ENCODE measurements at regions not wholly inside any gene's neighbourhood (a gene's known extent, or its start where the extent isn't known, plus 50 kb on each side); places are given as distances from the start of the nearest gene placed in this dataset.

GRCh38 chr9:126093771-126094170 is 232.9 kb upstream of the MVB12B start:
- Histone ChIP-seq H3K4me1 (ENCODE audit: control insufficient read depth, insufficient read depth, low read length, unreplicated experiment) (no peaks in the 10 kb centered on the region), H3K27ac (ENCODE audit: low read depth, low read length) (no peak overlapping the region), H3K79me2 (ENCODE audit: control insufficient read depth, insufficient read depth, low read length, unreplicated experiment) (no peaks in the 10 kb centered on the region), H3K36me3 (ENCODE audit: insufficient read depth, low read length) (no peaks in the 10 kb centered on the region), H3K4me3 (ENCODE audit: low read depth, low read length) (no peak overlapping the region), H3K27me3 (ENCODE audit: insufficient read depth, low read length) (peaks cover 67% of the 10 kb centered on the region), H2AFZ (ENCODE audit: low read length, unreplicated experiment) (no peak overlapping the region)

DNA sequence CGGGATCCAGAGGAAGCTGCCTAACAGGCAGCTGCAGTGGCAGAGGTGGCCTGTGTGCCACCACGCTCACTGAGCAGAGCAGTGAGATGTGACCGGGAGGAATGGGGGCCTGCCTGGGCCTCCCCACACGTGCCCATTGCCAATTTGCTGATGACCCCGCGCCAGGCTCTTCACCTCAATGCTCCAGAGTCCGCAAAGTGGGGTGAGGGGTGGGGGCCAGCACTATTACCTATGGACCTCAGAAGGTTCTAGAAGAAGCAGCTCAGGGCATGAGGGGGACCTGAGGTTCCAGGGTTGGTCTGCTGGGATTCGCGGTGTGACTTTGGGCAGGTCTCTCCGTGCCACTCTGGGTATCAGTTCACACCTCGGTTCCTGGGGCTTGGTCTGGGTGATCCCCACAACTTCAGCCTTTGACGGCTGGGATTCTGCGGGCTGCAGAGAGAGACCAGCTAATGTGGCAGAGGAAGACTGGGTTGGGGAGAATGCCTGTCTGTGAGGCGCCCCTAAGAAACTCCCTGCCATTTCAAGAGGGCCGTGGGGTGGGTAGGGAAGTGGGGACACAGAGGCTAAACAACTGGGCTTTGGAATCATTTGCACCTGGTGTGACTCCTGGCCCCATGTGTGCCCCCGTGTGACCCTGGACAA is 231.0 kb upstream of the MVB12B start:
- H3K27me3 ChIP-seq (ENCODE audit: insufficient read depth, low read length): peaks cover 66% of the 10 kb centered on the region

GRCh38 chr9:126096340-126096739 is 230.3 kb upstream of the MVB12B start:
- Histone ChIP-seq H3K36me3 (ENCODE audit: insufficient read depth, low read length) (no peaks in the 10 kb centered on the region), H3K27me3 (ENCODE audit: insufficient read depth, low read length) (peaks cover 72% of the 10 kb centered on the region), H3K79me2 (ENCODE audit: control insufficient read depth, insufficient read depth, low read length, unreplicated experiment) (no peaks in the 10 kb centered on the region), H3K4me3 (ENCODE audit: low read depth, low read length) (no peak overlapping the region), H3K27ac (ENCODE audit: low read depth, low read length) (no peak overlapping the region), H2AFZ (ENCODE audit: low read length, unreplicated experiment) (no peak overlapping the region), H3K4me1 (ENCODE audit: control insufficient read depth, insufficient read depth, low read length, unreplicated experiment) (no peaks in the 10 kb centered on the region)

More for the DNA sequence above, 231.0 kb upstream of the MVB12B start:
- H3K27ac ChIP-seq (ENCODE audit: low read depth, low read length): no peak overlapping the region
- no peaks in the 10 kb centered on the region for H3K36me3 ChIP-seq (ENCODE audit: insufficient read depth, low read length)
- H3K79me2 ChIP-seq (ENCODE audit: control insufficient read depth, insufficient read depth, low read length, unreplicated experiment): no peaks in the 10 kb centered on the region
- H2AFZ ChIP-seq (ENCODE audit: low read length, unreplicated experiment): no peak overlapping the region
- no peak overlapping the region for H3K4me3 ChIP-seq (ENCODE audit: low read depth, low read length)
- no peaks in the 10 kb centered on the region for H3K4me1 ChIP-seq (ENCODE audit: control insufficient read depth, insufficient read depth, low read length, unreplicated experiment)

- Histone ChIP-seq H3K27ac (ENCODE audit: low read depth, low read length) (no peak overlapping the region), H3K79me2 (ENCODE audit: control insufficient read depth, insufficient read depth, low read length, unreplicated experiment) (no peaks in the 10 kb centered on the region), H2AFZ (ENCODE audit: low read length, unreplicated experiment) (no peak overlapping the region), H3K4me1 (ENCODE audit: control insufficient read depth, insufficient read depth, low read length, unreplicated experiment) (no peaks in the 10 kb centered on the region), H3K36me3 (ENCODE audit: insufficient read depth, low read length) (no peaks in the 10 kb centered on the region), H3K4me3 (ENCODE audit: low read depth, low read length) (no peak overlapping the region), H3K27me3 (ENCODE audit: insufficient read depth, low read length) (peaks cover 66% of the 10 kb centered on the region)
These were observed 228.9 kb upstream of the MVB12B start for GRCh38 chr9:126097679-126098078.

- H3K27ac ChIP-seq (ENCODE audit: low read depth, low read length): no peak overlapping the region
- H3K27me3 ChIP-seq (ENCODE audit: insufficient read depth, low read length): peaks cover 59% of the 10 kb centered on the region
- H3K4me1 ChIP-seq (ENCODE audit: control insufficient read depth, insufficient read depth, low read length, unreplicated experiment): no peaks in the 10 kb centered on the region
- no peak overlapping the region for H3K4me3 ChIP-seq (ENCODE audit: low read depth, low read length)
- no peaks in the 10 kb centered on the region for H3K36me3 ChIP-seq (ENCODE audit: insufficient read depth, low read length)
- H2AFZ ChIP-seq (ENCODE audit: low read length, unreplicated experiment): no peak overlapping the region
- H3K79me2 ChIP-seq (ENCODE audit: control insufficient read depth, insufficient read depth, low read length, unreplicated experiment): no peaks in the 10 kb centered on the region
These were observed 220.2 kb upstream of the MVB12B start for GRCh38 chr9:126106404-126106803.

- no peaks in the 10 kb centered on the region for H3K4me1 ChIP-seq (ENCODE audit: control insufficient read depth, insufficient read depth, low read length, unreplicated experiment)
- no peak overlapping the region for H2AFZ ChIP-seq (ENCODE audit: low read length, unreplicated experiment)
- no peak overlapping the region for H3K4me3 ChIP-seq (ENCODE audit: low read depth, low read length)
- peaks cover 69% of the 10 kb centered on the region for H3K27me3 ChIP-seq (ENCODE audit: insufficient read depth, low read length)
- no peaks in the 10 kb centered on the region for H3K36me3 ChIP-seq (ENCODE audit: insufficient read depth, low read length)
- H3K79me2 ChIP-seq (ENCODE audit: control insufficient read depth, insufficient read depth, low read length, unreplicated experiment): no peaks in the 10 kb centered on the region
- H3K27ac ChIP-seq (ENCODE audit: low read depth, low read length): no peak overlapping the region
These were observed 218.9 kb upstream of the MVB12B start for GRCh38 chr9:126107693-126108092.

DNA sequence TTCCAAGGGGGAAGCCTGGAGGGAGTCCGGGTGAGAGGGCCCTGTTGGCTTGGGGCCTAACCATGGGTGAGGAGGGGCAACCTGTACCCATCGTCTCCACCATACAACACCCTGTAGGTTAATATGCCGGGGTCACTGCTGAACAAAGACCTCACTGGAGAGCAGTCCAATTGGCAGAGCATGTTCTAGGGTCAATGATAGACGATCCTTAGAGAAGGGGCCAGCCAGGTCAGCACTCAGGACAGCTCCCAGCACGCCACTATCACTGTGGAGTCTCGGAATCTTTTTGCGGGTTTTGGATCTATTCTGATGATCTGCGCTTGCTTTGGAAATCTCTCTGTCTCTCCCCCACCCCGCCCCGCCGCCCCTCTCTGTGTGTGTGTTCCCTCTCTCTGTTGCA is 218.4 kb upstream of the MVB12B start:
- Histone ChIP-seq H3K4me3 (ENCODE audit: low read depth, low read length) (no peak overlapping the region), H3K36me3 (ENCODE audit: insufficient read depth, low read length) (no peaks in the 10 kb centered on the region), H3K27me3 (ENCODE audit: insufficient read depth, low read length) (peaks cover 75% of the 10 kb centered on the region), H3K27ac (ENCODE audit: low read depth, low read length) (no peak overlapping the region), H2AFZ (ENCODE audit: low read length, unreplicated experiment) (no peak overlapping the region), H3K79me2 (ENCODE audit: control insufficient read depth, insufficient read depth, low read length, unreplicated experiment) (no peaks in the 10 kb centered on the region), H3K4me1 (ENCODE audit: control insufficient read depth, insufficient read depth, low read length, unreplicated experiment) (no peaks in the 10 kb centered on the region)

DNA sequence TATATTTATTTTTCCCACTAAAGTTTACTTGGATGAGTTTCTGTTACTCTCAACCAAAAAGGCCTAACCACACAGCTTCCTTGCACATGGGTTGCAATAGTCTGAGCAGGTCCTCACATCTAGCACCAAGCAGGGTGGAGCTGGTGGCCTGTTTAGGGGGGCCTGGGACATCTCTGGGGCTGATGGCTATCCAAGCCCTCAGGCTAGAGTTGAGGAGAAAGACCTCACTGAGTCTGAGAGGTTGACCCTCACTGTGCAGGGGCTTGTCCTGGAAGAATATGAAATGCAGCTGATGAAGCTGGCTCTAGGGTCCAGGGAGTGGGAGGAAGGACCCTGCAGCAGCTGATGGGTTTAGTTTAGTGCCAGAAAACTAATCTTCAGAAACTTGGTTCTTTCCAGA is 217.1 kb upstream of the MVB12B start:
- H3K27ac ChIP-seq (ENCODE audit: low read depth, low read length): no peak overlapping the region
- no peaks in the 10 kb centered on the region for H3K36me3 ChIP-seq (ENCODE audit: insufficient read depth, low read length)
- no peaks in the 10 kb centered on the region for H3K4me1 ChIP-seq (ENCODE audit: control insufficient read depth, insufficient read depth, low read length, unreplicated experiment)
- H2AFZ ChIP-seq (ENCODE audit: low read length, unreplicated experiment): no peak overlapping the region
- H3K27me3 ChIP-seq (ENCODE audit: insufficient read depth, low read length): peaks cover 88% of the 10 kb centered on the region
- H3K79me2 ChIP-seq (ENCODE audit: control insufficient read depth, insufficient read depth, low read length, unreplicated experiment): no peaks in the 10 kb centered on the region
- no peak overlapping the region for H3K4me3 ChIP-seq (ENCODE audit: low read depth, low read length)

DNA sequence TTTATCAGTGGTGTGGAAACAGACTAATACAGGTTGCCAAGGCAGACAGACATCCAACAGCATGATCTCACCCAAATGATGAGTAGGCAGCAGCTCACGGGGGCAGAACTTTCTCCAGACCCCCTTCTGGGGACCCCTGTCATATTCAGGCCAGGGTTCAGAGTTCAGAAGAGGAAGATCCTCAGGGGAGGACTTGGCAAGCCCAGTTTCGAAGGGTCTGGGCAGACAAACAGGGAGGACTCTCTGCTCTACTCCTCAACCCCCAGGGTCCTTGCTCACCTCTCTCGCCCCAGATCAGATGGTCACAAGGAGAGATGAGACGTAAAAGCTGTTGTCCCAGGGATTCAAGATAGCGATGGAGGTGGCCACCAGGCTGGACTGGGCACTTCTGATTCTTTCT is 215.1 kb upstream of the MVB12B start:
- no peaks in the 10 kb centered on the region for H3K79me2 ChIP-seq (ENCODE audit: control insufficient read depth, insufficient read depth, low read length, unreplicated experiment)
- no peak overlapping the region for H2AFZ ChIP-seq (ENCODE audit: low read length, unreplicated experiment)
- no peaks in the 10 kb centered on the region for H3K4me1 ChIP-seq (ENCODE audit: control insufficient read depth, insufficient read depth, low read length, unreplicated experiment)
- H3K27ac ChIP-seq (ENCODE audit: low read depth, low read length): no peak overlapping the region
- H3K4me3 ChIP-seq (ENCODE audit: low read depth, low read length): no peak overlapping the region
- H3K27me3 ChIP-seq (ENCODE audit: insufficient read depth, low read length): peaks cover 93% of the 10 kb centered on the region
- no peaks in the 10 kb centered on the region for H3K36me3 ChIP-seq (ENCODE audit: insufficient read depth, low read length)

GRCh38 chr9:126112135-126112720 is 214.4 kb upstream of the MVB12B start:
- Histone ChIP-seq H3K27me3 (ENCODE audit: insufficient read depth, low read length) (peaks cover 93% of the 10 kb centered on the region), H3K36me3 (ENCODE audit: insufficient read depth, low read length) (no peaks in the 10 kb centered on the region), H3K4me3 (ENCODE audit: low read depth, low read length) (no peak overlapping the region), H2AFZ (ENCODE audit: low read length, unreplicated experiment) (no peak overlapping the region), H3K27ac (ENCODE audit: low read depth, low read length) (no peak overlapping the region), H3K79me2 (ENCODE audit: control insufficient read depth, insufficient read depth, low read length, unreplicated experiment) (no peaks in the 10 kb centered on the region), H3K4me1 (ENCODE audit: control insufficient read depth, insufficient read depth, low read length, unreplicated experiment) (no peaks in the 10 kb centered on the region)

DNA sequence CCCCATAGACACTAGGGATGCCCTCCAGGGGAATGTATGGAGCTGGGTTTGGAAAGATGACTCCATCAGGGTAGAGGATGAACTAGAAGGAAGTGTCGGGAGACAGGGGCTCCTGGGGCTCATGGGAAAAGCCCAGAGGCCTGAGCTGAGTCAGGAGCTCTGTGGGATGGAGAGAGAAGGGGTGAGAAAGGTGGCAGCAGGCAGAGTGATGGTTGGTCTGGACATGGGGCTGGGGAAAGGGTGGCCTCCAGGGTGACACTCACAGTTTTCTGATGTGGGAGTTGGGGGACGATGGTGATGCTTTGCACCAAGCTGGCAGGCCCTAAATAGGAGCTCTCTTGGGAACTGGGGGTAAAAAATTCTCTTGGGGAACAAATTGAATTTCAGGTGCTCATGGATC is 213.5 kb upstream of the MVB12B start:
- Histone ChIP-seq H3K79me2 (ENCODE audit: control insufficient read depth, insufficient read depth, low read length, unreplicated experiment) (no peaks in the 10 kb centered on the region), H3K27me3 (ENCODE audit: insufficient read depth, low read length) (peaks cover 91% of the 10 kb centered on the region), H3K4me3 (ENCODE audit: low read depth, low read length) (no peak overlapping the region), H3K27ac (ENCODE audit: low read depth, low read length) (no peak overlapping the region), H3K36me3 (ENCODE audit: insufficient read depth, low read length) (no peaks in the 10 kb centered on the region), H2AFZ (ENCODE audit: low read length, unreplicated experiment) (no peak overlapping the region), H3K4me1 (ENCODE audit: control insufficient read depth, insufficient read depth, low read length, unreplicated experiment) (no peaks in the 10 kb centered on the region)

All from ACC112 (cell line).